Activated CD4-positive, CD25-positive, alpha-beta regulatory T cell treated with anti-CD3 and anti-CD28 coated beads, Interleukin-2, amount 50 U/mL, for 24 hours (primary cell): ENCODE measurements at regions not wholly inside any gene's neighbourhood (a gene's known extent, or its start where the extent isn't known, plus 50 kb on each side); places are given as distances from the start of the nearest gene placed in this dataset.

Experiments
- ATAC-seq, 2 donors: fragments of 150-1000 bp; cut with Tn5 transposase; one replicate each; pipeline ENCODE4 v1.10.0; 2021; ENCODE audit warnings: mild to moderate bottlenecking in 1 of 2, moderate library complexity in 1 of 2

DNA sequence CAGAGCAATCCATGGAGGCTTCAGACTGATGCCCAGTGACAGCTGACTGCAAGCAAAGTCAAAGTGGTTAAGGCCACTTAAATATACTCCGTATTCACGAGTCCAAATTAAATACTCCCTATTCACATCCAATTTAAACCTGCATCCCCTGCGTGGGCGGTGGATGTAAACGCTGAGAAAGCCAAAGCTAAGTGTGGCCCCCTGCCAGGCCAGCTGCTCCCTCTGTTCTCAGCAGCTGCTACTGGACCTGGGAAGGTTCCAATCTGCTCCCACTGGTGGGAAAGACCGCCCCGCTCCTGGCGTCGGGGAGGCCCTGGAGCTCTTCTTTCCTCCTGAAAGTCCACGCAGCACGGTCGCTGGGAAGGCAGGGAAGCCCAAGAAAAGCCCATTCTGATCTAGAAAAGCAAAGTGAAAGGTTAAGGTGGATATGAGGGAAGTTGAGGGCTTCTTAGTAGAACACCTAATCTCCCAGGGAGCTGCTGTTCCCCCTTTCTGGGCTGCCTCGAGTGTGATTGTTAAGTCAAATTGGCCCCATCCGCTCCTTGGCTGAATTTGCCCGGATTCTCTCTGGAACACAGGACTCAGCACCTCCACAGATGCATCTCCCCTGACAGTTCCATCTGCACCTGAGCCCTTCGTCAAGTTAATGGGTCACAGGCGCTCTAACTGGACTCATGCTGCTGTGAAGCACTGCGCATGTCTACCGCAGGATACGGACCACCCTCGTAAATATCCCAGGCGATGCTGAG is 205.5 kb downstream of the USP12 start:
- ATAC-seq = no peak

DNA sequence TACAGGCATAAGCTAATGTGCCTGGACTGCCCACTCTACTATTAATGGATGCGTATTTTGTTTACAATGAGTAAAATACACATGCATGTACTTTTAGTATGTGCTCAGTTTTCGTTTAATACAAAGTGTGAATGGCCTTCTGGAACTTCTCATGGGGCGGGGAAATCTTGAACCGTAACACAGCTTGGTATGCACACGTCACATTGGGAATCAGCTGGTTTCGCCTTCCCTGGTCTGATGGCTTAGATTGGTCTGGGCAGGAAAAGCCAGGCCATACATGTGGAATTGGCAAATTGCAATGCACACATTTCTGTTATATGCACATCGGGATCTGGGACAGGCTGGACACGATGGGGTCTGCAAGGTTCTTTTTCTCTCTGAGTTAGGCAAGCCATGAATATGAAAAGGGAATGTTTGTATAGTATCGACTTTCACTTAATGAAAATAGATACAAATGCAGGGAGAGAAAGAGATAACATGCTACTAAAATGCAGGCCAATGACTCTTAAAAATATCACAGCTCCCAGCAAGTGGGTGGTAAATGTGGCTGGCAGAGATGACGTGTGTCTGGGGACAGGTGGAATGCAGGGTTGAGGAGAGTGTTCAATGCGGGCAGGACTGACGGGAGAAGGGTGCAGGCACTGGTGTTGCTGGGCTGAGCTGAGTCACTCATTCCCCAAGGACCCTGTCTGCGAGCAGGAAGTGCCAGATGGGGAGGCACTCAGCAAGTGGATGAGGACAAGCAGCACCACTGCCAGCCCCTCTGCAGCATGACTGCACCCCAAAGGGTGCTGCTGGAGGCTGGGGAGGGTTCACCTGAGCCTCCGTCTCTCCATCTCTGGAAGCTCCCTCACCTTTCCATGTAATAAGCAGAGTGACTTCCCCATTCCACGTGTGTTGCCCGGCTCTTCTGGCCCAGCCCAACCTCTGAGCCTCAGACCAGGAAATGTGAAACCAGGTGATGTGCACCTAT is 204.0 kb upstream of the GPR12 start:
- ATAC-seq = no peak

DNA sequence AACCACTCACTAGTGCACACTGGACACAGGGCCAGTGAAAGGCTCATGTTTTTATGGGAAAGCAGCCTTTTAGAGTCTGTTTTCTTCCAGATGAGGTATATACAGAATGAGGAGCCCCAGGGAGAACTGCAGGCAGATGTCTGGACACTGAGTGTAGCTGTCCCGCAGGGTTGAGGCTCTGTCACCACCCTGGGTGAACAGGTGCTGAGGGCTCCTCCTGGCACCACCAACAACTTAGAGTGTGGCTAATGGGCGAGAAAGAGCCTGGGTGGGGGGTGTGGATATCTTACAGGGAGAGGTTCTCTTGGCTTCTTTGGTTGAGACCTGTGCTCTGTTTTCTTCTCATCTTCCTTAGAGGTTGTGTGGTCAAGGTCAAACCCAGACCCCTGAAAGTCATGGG is 202.1 kb upstream of the GPR12 start:
- no peak for ATAC-seq

DNA sequence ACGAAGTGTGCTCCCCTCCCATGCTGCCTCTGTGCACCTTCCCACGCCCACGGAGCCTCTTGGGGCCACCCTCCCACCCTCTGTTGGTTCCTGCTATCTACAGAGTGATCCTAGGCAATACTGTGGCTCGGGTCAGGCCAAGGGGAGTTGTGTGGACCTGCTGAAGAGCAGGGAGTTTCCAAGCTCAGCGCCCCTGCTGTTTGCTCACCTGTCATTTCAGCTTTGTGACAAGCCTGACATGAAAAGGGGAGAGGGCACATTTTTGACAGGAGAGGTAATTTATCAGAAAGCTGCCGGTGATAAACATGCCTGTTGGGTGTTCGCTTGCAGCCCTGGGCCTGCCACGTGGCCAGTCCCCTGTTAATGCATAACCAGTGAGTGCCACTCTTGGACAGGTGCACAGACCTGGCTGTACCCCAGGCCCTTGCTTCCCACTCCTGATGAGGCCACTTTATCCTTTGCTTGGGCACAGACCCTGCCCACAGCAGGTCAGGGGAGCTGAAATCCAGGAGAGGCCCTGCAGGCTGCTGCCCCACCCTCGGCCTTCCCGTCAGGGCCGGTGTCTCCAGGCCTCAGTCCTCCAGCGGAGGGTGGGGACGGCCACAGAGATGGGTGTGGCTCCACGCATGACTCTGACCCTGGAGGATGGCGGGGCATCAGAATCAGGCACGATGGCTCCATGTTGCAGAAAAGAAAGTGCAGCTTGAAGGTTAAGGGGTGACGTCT is 201.5 kb upstream of the GPR12 start:
- ATAC-seq = no peak

DNA sequence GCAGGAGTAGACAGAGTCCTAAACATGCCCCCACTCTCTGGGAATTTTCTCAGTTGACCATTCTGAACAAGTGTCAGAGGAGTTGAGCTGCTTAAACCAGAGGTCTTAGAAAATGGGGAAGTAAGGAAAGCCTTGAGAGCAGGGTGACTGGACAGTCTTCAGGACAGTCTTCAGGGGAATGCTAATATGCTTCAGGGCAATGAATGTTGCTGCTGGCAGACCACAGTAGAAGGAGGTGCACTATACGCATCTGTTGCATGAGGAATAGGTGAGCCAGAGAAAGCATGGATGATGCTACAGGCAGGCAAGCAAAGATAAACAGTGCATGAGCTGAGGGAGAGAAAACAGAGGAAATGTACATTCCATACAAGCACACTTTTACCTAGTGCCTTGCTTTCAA is 196.6 kb upstream of the GPR12 start:
- no peak for ATAC-seq

DNA sequence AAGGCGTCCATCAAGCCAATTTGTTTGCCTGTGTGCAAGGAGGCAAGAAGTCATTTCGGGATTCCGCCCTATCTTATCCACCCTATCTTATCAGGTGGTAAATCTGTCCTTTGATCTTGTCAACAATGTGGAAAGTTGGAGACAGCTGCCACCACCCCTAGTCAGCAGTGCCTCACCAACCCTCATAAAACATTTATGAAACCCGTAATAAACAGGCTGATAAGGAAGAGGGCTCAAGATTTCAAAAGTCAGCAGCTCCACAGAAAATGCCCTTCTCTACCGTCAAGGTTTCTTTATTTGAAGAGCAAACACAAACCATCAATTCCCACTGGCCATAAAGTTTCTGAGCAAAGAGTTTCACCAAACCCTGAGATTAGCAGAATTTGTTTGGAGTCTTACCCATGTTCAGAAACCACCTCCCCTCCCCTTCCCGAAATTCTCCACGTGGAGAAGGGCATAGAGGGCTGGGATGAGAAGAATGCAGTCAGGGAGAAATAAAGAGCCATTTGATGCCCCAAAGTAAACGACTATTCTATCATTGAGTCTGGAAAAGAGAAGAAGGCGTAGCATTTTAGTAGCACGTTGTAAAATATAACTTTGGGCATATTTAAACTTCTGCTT is 196.0 kb upstream of the GPR12 start:
- no peak for ATAC-seq

- no peak for ATAC-seq
Measured at GRCh38 chr13:26954976-26955375, 194.4 kb upstream of the GPR12 start.

DNA sequence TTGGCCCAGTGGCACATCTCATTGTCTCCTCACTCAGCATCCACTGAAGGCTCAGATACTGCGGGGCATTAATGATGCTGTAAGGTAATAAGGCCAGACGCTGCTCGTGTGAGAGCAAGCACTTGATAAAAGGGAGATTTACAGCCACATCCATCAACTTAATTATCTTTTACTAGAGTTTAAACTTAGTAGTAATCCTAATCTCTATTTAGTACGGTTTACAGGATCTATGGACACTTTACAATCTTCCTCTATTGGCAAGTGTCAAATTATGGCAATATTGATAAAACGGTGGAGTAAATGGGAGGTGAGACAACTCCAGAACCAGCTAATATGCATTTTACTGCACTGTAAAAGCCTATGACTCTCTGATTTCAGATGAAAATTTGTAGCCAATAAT is 192.7 kb upstream of the GPR12 start:
- no peak for ATAC-seq

- no peak for ATAC-seq
Measured at GRCh38 chr13:26952551-26953143, 192.1 kb upstream of the GPR12 start.

DNA sequence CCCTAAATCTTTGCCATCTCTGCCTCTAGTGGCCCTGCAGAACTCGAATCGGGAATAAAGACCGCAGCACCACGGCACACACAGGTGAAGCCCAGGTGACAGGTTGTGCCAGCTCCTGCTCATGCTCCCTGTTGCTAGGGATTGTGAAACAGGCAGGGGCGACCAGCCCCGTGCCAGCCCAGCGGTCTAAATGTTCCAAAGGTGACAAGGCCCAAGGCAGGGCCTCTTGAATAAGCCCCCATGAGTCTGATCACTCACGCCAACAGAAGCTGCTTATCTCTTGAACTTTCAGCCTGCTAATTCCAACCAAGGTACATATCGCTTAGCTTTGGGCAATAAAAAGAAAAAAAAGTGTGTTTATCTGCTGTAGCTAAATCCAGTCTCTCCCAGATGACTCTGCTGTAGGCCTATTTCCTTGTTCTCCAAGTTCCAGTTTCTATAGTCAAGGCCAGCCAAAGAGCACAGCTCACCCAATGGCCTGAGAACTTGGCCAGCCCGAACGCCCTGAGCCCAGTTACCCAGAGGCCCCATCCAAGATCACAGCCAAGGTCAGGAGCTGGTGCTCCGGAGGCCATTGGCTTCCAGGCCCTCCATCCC is 191.1 kb upstream of the GPR12 start:
- ATAC-seq = no peak

DNA sequence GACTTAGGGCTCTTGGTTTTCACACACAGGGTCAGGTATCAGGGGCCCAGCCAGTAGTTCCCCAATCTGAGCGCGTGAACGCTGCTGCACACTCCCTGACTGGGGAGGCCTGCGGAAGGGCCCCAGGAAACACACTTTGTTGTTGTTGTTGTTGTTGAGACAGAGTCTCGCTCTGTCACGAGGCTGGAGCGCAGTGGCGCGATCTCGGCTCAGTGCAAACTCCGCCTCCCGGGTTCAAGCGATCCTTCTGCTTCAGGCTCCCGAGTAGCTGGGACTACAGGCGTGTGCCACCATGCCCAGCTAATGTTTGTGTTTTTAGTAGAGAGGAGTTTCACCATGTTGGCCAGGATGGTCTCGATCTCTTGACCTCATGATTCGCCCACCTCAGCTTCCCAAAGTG is 190.4 kb upstream of the GPR12 start:
- ATAC-seq = no peak

- ATAC-seq = no peak
Measured at GRCh38 chr13:26950546-26950945, 190.0 kb upstream of the GPR12 start.

GRCh38 chr13:26949701-26950502 is 189.3 kb upstream of the GPR12 start:
- no peak for ATAC-seq

- ATAC-seq = no peak
Measured at GRCh38 chr13:26948353-26948752, 187.8 kb upstream of the GPR12 start.

DNA sequence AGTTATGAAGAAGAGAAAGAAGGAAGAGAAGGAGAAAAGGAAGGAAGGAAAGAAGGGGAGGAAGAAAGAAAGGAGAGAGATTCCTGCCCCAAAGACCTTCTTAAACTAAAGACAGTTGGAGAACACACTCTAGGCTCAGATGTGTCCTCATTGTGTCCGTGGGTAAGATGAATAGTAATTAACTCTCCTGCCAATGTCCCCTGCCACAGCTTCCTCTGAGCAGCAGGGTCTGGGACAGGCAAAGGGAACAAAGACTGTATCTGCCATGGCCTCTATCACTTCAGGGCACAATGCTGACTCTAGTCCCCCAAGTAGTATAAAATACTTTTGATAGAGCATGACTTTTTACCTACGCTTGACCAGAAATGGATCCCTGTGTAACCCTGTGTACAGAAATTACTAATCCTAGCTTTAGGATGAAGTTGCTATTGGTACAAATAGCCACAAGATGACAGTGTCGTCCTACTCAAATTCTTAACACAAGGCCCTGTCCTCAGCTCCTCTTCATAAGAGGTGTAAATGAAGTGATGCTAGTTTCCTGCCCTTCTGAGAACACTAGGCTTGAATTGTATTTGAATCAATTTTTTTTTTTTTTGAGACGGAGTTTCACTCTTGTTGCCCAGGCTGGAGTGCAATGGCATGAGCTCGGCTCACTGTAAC is 186.2 kb upstream of the GPR12 start:
- ATAC-seq = no peak

DNA sequence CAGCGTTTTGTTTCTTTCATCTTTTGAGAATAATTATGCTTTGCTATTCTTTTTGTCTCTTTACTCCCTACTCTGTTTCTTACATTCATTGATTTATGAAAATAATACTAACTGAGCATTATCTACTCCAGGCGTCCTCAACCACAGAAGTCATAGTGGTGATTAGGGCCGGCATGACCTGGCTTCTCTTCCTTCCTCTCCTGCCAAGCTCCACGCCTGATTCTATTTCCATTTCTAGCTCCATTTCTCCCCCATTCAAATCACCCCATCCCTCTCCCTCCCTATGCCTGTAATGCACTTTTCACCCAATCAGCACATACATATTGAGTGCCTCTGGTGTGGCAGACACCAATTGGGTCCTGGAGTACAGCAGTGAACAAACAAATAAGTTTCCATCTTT is 183.2 kb upstream of the GPR12 start:
- ATAC-seq = no peak

DNA sequence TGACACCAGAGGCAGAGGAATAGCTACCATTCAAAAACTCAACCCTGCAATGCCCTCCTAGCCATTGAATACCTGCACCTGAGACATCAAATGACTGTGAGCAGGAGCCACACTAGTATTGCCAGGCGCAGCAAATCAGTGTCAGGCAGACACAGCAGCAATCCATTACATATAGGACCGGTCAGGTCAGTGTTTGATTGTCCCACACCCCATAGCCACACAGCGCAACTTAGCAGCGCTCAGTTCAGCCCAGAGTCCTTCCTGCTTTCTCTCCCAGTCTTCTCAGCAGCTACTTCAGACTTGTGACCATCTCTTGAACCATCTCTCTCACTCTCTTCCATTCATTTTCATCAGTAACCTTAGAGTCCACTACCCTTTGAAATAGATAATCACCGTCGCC is 181.6 kb upstream of the GPR12 start:
- ATAC-seq = no peak

- peak; percentile 48 to 59 for ATAC-seq
Measured at GRCh38 chr13:26941345-26942174, 181.0 kb upstream of the GPR12 start.

GRCh38 chr13:26934096-26934495 is 173.5 kb upstream of the GPR12 start:
- no peak for ATAC-seq

DNA sequence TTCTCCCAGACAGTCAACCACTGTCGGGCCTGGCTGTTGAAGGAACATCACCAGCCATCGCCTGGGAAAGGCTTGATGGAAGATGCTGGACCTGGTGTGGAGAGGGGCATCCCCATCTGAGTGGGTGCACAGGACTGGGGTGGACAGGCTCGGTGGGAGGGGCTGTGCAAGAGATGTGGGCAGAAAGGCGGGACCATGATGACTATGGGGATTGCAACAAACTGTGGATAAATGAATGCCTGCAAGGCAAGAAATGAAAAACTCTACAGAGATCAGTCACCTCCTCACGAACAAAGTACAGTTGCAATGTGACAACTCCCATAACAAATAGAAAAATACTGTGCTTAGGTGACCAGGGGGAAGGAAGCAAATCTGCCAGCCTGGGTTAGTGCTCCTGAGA is 171.9 kb upstream of the GPR12 start:
- no peak for ATAC-seq
